K562 (cell line): ENCODE measurements at regions not wholly inside any gene's neighbourhood (a gene's known extent, or its start where the extent isn't known, plus 50 kb on each side); places are given as distances from the start of the nearest gene placed in this dataset.

Experiments used
- ATAC-seq: fragments of 200-7000 bp; cut with Tn5 transposase; 3 replicates; pipeline ENCODE4 v1.9.1; 2020; ENCODE audit warnings: moderate library complexity
- BruUV-seq: library from RNA; stranded (reverse); fragments of 400-500 nt; replicated peaks from 2 replicates; lab custom pipeline; 2021; lab: Mats Ljungman, UMichigan
- CTCF ChIA-PET: fragments of 300-600 bp; formaldehyde crosslinking; extraction: SDS; loops from one replicate; lab custom pipeline; 2021; ENCODE audit warnings: low intra/inter-chr PET ratio; lab: Yijun Ruan, JAX
- POLR2A ChIA-PET: fragments of 300-600, 350-650 bp; sonication (Branson Sonifier 250); formaldehyde crosslinking; extraction: SDS; loops from one replicate; lab custom pipeline; 2021; ENCODE audit warnings: antibody characterized with exemption, inconsistent platforms; lab: Yijun Ruan, JAX
- DNase-seq, 4 experiments: peaks; one replicate each; pipeline versions ENCODE4 v3.0.0 to v3.0.0-alpha.2; 2011 to 2018; ENCODE audit warnings: low spot score in 3 of 4, mixed read lengths in 3 of 4; ENCODE audit errors: extremely low read depth in 1 of 4
- FAIRE-seq: peaks from 2 replicates; lab custom pipeline; 2011; peaks lifted over from hg19 to GRCh38; lab: Jason Lieb, UNC
- H2AFZ ChIP-seq: 2 replicates; pipeline ENCODE4 v1.6.0; 2011; ENCODE audit warnings: low read depth, low read length, control low read depth, inconsistent platforms
- H3K27ac ChIP-seq: fragments of 200-600 bp; 3 replicates; pipeline ENCODE4 v1.8.0; 2011; ENCODE audit warnings: low read depth, mild to moderate bottlenecking, control low read depth, inconsistent platforms, low read length, moderate library complexity, mixed read lengths; ENCODE audit errors: extremely low read depth
- H3K27me3 ChIP-seq, 2 experiments: fragments of 300-600 bp in 1 of 2; 2 replicates in 1 of 2; 3 replicates in 1 of 2; pipeline versions ENCODE4 v1.6.0 to v1.8.0; 2011; ENCODE audit warnings: inconsistent platforms in 2 of 2, low read length in 2 of 2, mild to moderate bottlenecking in 1 of 2, mixed read lengths in 1 of 2, moderate library complexity in 1 of 2; ENCODE audit not compliant: control insufficient read depth in 2 of 2, insufficient read depth in 2 of 2
- H3K36me3 ChIP-seq: fragments of 300-600 bp; 3 replicates; pipeline ENCODE4 v1.8.0; 2011; ENCODE audit warnings: mild to moderate bottlenecking, low read length, inconsistent platforms; ENCODE audit not compliant: control insufficient read depth, insufficient read depth
- H3K4me1 ChIP-seq, 2 experiments: fragments of 200-600 bp in 1 of 2; replicated peaks in 1 of 2; 2 replicates in 1 of 2; 3 replicates in 1 of 2; pipeline versions ENCODE4 v1.5.1 to v1.8.0; 2011; ENCODE audit warnings: inconsistent platforms in 2 of 2, low read length in 2 of 2, mild to moderate bottlenecking in 1 of 2, mixed read lengths in 1 of 2, moderate library complexity in 1 of 2; ENCODE audit not compliant: control insufficient read depth in 2 of 2, insufficient read depth in 2 of 2
- H3K4me2 ChIP-seq: 2 replicates; pipeline ENCODE4 v1.6.1; 2011; ENCODE audit warnings: low read length, control low read depth, inconsistent platforms, mixed read lengths; ENCODE audit not compliant: insufficient read depth
- H3K4me3 ChIP-seq: fragments of 200-600 bp; sonication (generic), shearing (Covaris generic); 2 replicates; pipeline ENCODE4 v1.5.1; 2016; ENCODE audit warnings: control low read depth, inconsistent platforms
- H3K79me2 ChIP-seq: fragments of 200-600 bp; 3 replicates; pipeline ENCODE4 v1.8.0; 2011; ENCODE audit warnings: low read length, inconsistent platforms; ENCODE audit not compliant: control insufficient read depth, insufficient read depth
- H3K9ac ChIP-seq, 2 experiments: 2 replicates each; pipeline versions ENCODE4 v1.6.0 to v1.6.1; 2011; ENCODE audit warnings: low read depth in 2 of 2, low read length in 2 of 2, control low read depth in 1 of 2, inconsistent platforms in 1 of 2, mild to moderate bottlenecking in 1 of 2, mixed read lengths in 1 of 2; ENCODE audit not compliant: insufficient read depth in 1 of 2
- H3K9me1 ChIP-seq: one replicate; pipeline ENCODE4 v1.6.0; 2011; ENCODE audit warnings: inconsistent platforms, mild to moderate bottlenecking, low read length, moderate library complexity; ENCODE audit not compliant: control insufficient read depth, insufficient read depth
- H3K9me3 ChIP-seq: replicated peaks from 2 replicates; pipeline ENCODE4 v1.5.1; 2011; ENCODE audit warnings: low read depth, low read length, inconsistent platforms; ENCODE audit not compliant: control insufficient read depth, insufficient read depth
- H4K20me1 ChIP-seq: replicated peaks from 2 replicates; pipeline ENCODE4 v1.6.1; 2011; ENCODE audit warnings: low read length, inconsistent platforms, mixed read lengths; ENCODE audit not compliant: control insufficient read depth, insufficient read depth
- ADNP ChIP-seq: fragments of 200-800 bp; sonication (Bioruptor generic); IDR thresholded peaks from 2 replicates; pipeline ENCODE4 v1.6.1; 2016; ENCODE audit warnings: missing genetic modification characterization, missing compliant biosample characterization
- CHAMP1 ChIP-seq: fragments of 450-650 bp; IDR thresholded peaks from 2 replicates; pipeline ENCODE4 v1.6.1; 2016; ENCODE audit warnings: mild to moderate bottlenecking
- NEUROD1 ChIP-seq: fragments of 150-350 bp; IDR thresholded peaks from 2 replicates; pipeline ENCODE4 v1.6.1; 2014; ENCODE audit warnings: borderline replicate concordance, low read length, low read depth; ENCODE audit not compliant: partially characterized antibody
- NFYB ChIP-seq: IDR thresholded peaks from 2 replicates; pipeline ENCODE4 v1.6.1; 2011; ENCODE audit warnings: mild to moderate bottlenecking, moderate library complexity; ENCODE audit not compliant: insufficient read length; ENCODE audit errors: extremely low read depth
- SRSF9 ChIP-seq: fragments of 200-400 bp; formaldehyde crosslinking; IDR thresholded peaks from 2 replicates; pipeline ENCODE4 v1.6.1; 2017; ENCODE audit warnings: low read depth, low read length, borderline replicate concordance
- U2AF1 ChIP-seq: fragments of 200-400 bp; formaldehyde crosslinking; optimal IDR thresholded peaks from 2 replicates; pipeline ENCODE3; 2017; ENCODE audit warnings: mild to moderate bottlenecking, low read depth, low read length, moderate library complexity
- ZNF830 ChIP-seq: fragments of 250-450 bp; sonication (Bioruptor Pico); IDR thresholded peaks from 2 replicates; pipeline ENCODE4 v1.5.0; 2021; ENCODE audit warnings: mild to moderate bottlenecking
- WGBS: fragments of 100-300 bp; shearing (Covaris generic); methylation state at CpG from one replicate; pipeline ENCODE4 v1.1.6; 2016; ENCODE audit warnings: low coverage, mixed read lengths; ENCODE audit not compliant: insufficient coverage; ENCODE audit errors: missing lambda C conversion rate; 5-methylcytosine and 5-hydroxymethylcytosine counted together
- in situ Hi-C: fragments of 300-500 bp; cut with MboI; formaldehyde crosslinking; loops from 4 replicates; pipeline ENCODE4 v1.15.0; 2018; ENCODE audit warnings: inconsistent platforms, mixed read lengths
- intact Hi-C: fragments of 100-400 bp; cut with micrococcal nuclease; formaldehyde crosslinking; loops from 2 replicates; pipeline ENCODE4 v1.14.2; 2022
- TF ChIP-seq, protein P1 (sequence below): sonication (generic); formaldehyde crosslinking; IDR thresholded peaks from 2 replicates; pipeline ENCODE4 v1.8.0; 2022; ENCODE audit warnings: mild to moderate bottlenecking, low read depth, missing genetic modification reagents

DNA sequence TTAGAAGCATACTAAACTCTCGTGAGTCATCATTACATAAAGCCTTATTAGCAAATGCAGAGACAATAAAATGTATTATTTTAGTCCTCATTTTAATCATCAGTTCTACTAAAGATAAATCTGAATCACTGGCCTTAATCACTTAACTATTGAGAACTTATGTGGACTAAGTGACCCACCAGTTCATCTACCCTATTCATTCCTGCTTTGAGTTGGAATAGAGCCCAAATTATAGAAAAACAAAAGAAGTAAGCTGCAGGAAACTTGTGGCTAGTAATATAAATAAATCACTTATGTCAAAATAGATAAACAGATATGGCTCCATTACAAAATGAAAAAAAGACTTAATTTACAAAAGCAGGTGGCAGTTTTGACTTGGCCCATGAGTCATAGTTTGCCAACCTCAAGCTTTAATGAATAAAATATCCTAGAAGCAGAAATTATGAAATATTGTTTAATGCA, 851.8 kb upstream of the CRIM1 start (continued):
- TF ChIP-seq U2AF1, result no peak
- no peak for TF ChIP-seq SRSF9
- no peak for TF ChIP-seq NFYB
- no peak for TF ChIP-seq NEUROD1

DNA sequence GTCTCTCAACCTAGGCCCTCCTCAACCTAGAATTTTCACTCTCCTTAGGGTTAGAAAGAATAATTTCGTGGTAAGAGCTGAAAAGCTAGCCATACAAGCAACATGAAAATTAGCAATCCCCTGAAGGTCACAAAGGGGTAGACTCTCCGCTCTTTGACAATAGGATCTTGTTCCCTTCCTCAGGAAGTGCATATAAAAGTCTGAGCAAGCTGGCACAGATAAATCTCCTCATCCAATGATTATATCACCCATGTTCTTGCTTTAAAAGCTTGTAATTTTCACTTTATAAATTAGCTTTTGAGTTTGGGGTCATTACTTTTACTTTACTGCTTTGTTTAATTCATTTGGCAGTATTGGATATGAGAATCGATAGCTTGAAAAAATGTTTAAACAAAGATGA, 852.3 kb upstream of the CRIM1 start:
- FAIRE-seq (no peak), DNase-seq (no peak), ATAC-seq (no peak)
- Histone ChIP-seq H3K9ac (no peak overlapping the region), H2AFZ (no peak overlapping the region), H3K36me3 (no peaks in the 10 kb centered on the region), H3K4me1 (no peaks in the 10 kb centered on the region), H3K9me1 (no peaks in the 10 kb centered on the region), H3K79me2 (no peaks in the 10 kb centered on the region), H4K20me1 (no peaks in the 10 kb centered on the region), H3K27ac (no peak overlapping the region), H3K4me2 (no peak overlapping the region), H3K27me3 (no peaks in the 10 kb centered on the region), H3K9me3 (no peaks in the 10 kb centered on the region), H3K4me3 (no peak overlapping the region)
- ChIA-PET POLR2A (no interaction called here), CTCF (no interaction called here)
- BruUV-seq, result no TSS peak
- in situ Hi-C loops (no loop called here), intact Hi-C loops (no loop called here)
- TF ChIP-seq, protein P1, sequence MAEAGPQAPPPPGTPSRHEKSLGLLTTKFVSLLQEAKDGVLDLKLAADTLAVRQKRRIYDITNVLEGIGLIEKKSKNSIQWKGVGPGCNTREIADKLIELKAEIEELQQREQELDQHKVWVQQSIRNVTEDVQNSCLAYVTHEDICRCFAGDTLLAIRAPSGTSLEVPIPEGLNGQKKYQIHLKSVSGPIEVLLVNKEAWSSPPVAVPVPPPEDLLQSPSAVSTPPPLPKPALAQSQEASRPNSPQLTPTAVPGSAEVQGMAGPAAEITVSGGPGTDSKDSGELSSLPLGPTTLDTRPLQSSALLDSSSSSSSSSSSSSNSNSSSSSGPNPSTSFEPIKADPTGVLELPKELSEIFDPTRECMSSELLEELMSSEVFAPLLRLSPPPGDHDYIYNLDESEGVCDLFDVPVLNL, result no peak
- TF ChIP-seq ADNP (tag) (no peak), ZNF830 (no peak), CHAMP1 (no peak)
- 3% methylated on average over 3 of the region's 3 CpGs for WGBS
